HG02678 (cell line): ENCODE measurements at regions not wholly inside any gene's neighbourhood (a gene's known extent, or its start where the extent isn't known, plus 50 kb on each side); places are given as distances from the start of the nearest gene placed in this dataset.

Source experiments
- ATAC-seq: cut with Tn5 transposase; IDR thresholded peaks from one replicate; pipeline ENCODE4 v1.9.1; 2021; ENCODE audit warnings: mild to moderate bottlenecking, moderate library complexity; ENCODE audit not compliant: unreplicated experiment

DNA sequence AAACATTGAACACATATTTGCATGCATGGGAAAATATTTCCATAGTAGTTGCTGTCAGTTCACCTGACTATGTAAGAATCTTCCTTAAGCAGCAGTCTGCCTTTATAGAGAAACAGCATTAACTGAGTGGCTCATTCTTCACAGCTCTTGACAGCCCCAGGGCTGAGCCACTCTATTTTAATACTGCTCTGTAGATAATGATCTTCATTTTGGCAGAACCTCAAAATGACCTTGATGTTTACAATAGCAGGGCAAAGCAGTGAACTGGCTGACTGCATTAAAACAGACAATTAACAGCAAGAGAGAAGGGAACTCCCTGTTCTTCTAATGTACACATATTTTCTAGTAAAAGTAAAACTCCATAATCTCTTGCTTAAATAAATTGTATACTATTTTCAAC lies 580.6 kb upstream of the SOX11 start:
- ATAC-seq: no peak

DNA sequence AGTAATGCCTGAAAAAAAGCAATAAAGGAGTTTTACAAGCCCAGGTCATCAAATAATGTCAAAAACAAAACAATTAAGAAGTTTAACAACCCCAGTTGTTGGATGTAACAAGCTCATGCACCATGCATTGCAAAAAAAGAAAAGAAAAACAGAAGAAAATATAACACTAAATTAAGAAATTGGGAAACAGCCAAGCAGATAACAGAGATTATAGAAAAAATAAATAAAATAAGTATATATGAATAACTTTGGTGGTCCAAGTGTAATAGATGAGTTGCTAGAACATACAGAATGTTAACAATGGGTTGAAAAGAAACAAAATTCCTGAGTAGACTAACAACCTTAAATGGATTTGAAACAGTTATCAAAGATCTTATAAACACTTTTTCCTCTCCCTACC lies 573.1 kb upstream of the SOX11 start:
- no peak for ATAC-seq

- no peak for ATAC-seq
Observed at GRCh38 chr2:5121121-5121520, 571.1 kb upstream of the SOX11 start.

- ATAC-seq: no peak
Observed at GRCh38 chr2:5121642-5122041, 570.5 kb upstream of the SOX11 start.

GRCh38 chr2:5123582-5124196 lies 568.5 kb upstream of the SOX11 start:
- no peak for ATAC-seq

GRCh38 chr2:5125017-5125730 lies 567.0 kb upstream of the SOX11 start:
- ATAC-seq: no peak

DNA sequence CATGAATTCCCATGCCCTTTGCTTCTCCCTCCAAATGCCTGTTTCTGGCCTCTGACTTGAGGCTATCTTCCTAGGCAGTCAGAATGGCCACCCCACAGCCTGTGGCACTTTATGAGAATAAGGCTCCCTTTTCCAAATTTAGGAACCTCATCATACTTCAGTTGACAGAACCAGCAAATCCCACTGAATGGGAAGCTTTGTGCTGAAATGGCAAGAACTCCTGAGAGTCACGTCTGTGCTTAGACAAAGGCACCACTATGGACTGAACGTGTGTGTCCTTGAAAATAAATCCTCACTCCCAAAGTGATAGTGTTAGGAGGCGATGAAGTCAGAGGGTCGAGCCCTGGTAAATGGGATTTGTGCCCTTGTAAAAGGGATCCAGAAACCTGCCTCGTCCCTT lies 559.9 kb upstream of the SOX11 start:
- no peak for ATAC-seq

GRCh38 chr2:5140347-5140746 lies 551.8 kb upstream of the SOX11 start:
- ATAC-seq: no peak

GRCh38 chr2:5144159-5144558 lies 548.0 kb upstream of the SOX11 start:
- ATAC-seq: no peak

GRCh38 chr2:5145053-5145452 lies 547.1 kb upstream of the SOX11 start:
- ATAC-seq: no peak

GRCh38 chr2:5145801-5146200 lies 546.4 kb upstream of the SOX11 start:
- no peak for ATAC-seq

GRCh38 chr2:5148392-5149085 lies 543.6 kb upstream of the SOX11 start:
- no peak for ATAC-seq

GRCh38 chr2:5150871-5151270 lies 541.3 kb upstream of the SOX11 start:
- ATAC-seq: no peak

DNA sequence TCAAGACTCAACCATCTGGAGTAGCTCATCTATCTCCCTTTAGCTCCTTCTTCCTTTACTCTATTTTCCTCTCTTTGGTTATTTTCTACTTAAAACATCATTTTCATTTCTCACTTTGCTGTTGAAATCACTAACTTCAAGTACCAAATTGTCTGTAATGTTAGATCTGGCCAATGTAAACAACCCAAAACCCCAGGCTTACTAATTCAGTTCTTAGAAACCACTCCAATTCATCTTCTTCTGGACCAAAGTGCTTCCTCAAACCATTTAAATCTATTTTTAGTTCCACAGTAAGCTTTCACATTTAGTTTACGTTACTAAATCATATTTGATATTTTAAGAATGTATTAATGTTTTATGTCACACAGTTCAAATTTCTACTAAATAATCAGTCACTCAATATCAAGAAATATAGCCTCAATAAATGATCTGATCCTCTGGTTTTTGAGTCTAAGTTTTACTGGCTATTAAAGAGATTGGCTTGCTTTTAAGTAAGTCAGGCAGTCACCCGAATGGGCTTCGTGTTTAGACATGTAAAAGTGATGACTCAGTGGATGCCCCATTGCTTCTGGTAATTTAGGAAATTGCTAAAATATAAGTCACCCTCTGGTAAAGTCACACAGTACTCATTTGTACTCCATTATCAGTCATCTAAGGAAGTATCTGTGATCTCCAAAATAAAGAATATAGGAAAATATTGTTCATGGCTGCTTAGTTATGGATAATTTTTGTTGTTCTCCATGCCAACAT lies 527.2 kb upstream of the SOX11 start:
- ATAC-seq: no peak

DNA sequence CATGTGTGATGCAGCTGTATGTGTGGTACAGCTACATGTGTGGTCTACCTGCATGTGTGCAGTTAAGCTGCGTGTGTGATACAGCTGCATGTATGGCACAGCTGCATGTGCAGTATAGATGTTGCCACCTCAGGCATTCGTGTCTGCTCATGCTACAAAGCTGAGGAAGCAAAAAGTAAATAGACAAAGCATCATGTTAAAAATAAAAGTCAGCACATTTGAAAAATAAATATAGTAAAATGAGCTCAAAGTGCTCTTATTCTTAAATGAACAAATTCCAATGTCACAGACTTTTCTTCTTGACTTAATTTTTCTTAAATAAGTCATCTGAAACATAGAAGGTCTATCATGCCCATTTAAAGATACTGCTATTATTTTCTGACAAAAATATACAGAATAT lies 519.3 kb upstream of the SOX11 start:
- no peak for ATAC-seq

DNA sequence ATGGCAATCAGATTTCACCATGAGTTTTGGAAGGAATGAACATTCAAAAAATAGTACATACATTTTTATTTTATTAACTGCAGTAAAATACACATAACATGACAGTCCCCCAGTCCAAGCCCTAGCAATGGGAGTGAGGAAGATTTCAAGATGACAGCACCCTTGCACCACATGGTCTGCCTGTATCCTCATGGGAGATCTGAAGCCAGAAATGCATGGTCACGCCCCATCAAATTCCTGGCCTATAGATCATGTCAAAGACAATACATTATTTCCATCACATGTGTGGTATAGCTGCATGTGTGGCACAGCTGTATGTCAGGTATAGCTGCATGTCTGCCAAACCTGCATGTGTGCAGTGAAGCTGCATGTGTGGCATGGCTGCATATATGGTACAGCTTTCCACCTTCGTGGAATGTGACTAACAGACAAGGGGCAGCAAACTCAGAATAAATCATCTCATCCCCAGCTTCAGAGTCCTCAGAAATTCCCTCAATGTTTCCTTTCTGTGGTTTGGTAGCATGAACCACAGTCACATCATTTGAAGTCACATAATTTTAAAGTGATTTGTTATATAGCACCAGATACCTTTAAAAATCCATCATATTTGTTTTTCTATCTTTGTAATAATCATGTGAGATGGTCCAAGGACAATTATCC lies 518.2 kb upstream of the SOX11 start:
- no peak for ATAC-seq

DNA sequence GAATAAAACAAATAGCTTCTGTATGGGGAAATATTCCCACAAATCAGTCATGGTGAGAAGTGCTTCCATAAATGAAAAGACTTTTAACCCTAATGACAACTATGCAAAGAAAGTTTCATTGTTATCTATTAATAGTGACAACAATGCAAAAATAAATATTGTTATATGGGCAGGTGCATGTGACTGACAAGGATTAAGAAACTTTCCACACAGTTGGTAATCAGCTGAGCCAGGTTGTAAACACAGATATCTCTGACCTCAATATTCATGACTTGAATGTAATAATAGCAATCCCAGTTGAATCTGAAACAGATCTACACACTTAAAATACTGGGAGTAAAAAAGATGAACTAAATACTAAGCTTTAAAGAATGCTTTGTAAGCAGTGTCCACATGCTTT lies 517.0 kb upstream of the SOX11 start:
- no peak for ATAC-seq

- no peak for ATAC-seq
Observed at GRCh38 chr2:5176764-5177163, 515.4 kb upstream of the SOX11 start.

GRCh38 chr2:5183031-5183430 lies 509.2 kb upstream of the SOX11 start:
- no peak for ATAC-seq

DNA sequence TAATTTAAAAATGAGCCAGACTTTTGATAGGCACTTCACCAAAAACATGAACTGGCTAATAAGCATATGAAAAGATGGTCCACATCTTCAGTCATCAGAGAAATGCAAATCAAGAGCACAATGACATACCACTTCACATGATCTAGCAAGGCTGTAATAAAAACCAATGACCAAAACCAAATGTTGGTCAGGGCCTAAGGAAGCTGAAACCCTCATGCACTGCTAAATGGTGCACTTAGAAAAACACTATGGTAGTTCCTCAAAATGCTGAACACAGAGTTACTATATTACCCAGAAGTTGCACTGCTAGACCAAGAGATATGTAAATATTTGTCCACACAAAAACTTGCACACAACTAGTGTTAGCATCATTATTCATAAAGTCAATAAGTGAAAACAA lies 504.9 kb upstream of the SOX11 start:
- no peak for ATAC-seq

- ATAC-seq: no peak
Observed at GRCh38 chr2:5188636-5189035, 503.5 kb upstream of the SOX11 start.
